ENCODE measurements at regions not wholly inside any gene's neighbourhood (a gene's known extent, or its start where the extent isn't known, plus 50 kb on each side); places are given as distances from the start of the nearest gene placed in this dataset.

GRCh38 chr14:58701604-58702003, 63.8 kb downstream of the DACT1 start:
- H3K9ac ChIP-seq (ENCODE audit: low read length), result no peak overlapping the region
- H3K36me3 ChIP-seq (ENCODE audit: control insufficient read depth in 1 of 2, insufficient read depth in 2 of 2, low read length in 2 of 2), result no peaks in the 10 kb centered on the region
- ChIA-PET CTCF (no interaction called here), RAD21 (ENCODE audit: low non-redundant PET in 1 of 2, low total read pairs in 2 of 2, uncharacterized antibody in 2 of 2, unreplicated experiment in 2 of 2) (no interaction called here), POLR2A (no interaction called here)
- H3K4me3 ChIP-seq (replicated peaks in 1 of 2; ENCODE audit: low read depth in 1 of 2, low read length in 2 of 2), result no peak overlapping the region
- H3K27ac ChIP-seq (ENCODE audit: low read depth, low read length), result no peak overlapping the region
- H3K27me3 ChIP-seq (ENCODE audit: insufficient read depth, low read length), result no peaks in the 10 kb centered on the region
- no TSS peak for BruUV-seq (replicated peaks)
- no peaks in the 10 kb centered on the region for H3K79me2 ChIP-seq (ENCODE audit: insufficient read depth, low read length)
- TF ChIP-seq CEBPB (IDR thresholded peaks at IDR 0.05; ENCODE audit: low read depth) (no peak), FOSL1 (IDR thresholded peaks at IDR 0.05; ENCODE audit: low read depth) (no peak), ELF1 (IDR thresholded peaks at IDR 0.05; ENCODE audit: borderline replicate concordance, low read depth) (no peak), MAX (IDR thresholded peaks at IDR 0.05) (no peak), JUND (IDR thresholded peaks at IDR 0.05) (no peak), YY1 (IDR thresholded peaks at IDR 0.05; ENCODE audit: extremely low read depth, insufficient replicate concordance, low read depth, low read length) (no peak), RAD21 (IDR thresholded peaks at IDR 0.05; ENCODE audit: low read depth) (no peak)
- TF ChIP-seq, protein P1, sequence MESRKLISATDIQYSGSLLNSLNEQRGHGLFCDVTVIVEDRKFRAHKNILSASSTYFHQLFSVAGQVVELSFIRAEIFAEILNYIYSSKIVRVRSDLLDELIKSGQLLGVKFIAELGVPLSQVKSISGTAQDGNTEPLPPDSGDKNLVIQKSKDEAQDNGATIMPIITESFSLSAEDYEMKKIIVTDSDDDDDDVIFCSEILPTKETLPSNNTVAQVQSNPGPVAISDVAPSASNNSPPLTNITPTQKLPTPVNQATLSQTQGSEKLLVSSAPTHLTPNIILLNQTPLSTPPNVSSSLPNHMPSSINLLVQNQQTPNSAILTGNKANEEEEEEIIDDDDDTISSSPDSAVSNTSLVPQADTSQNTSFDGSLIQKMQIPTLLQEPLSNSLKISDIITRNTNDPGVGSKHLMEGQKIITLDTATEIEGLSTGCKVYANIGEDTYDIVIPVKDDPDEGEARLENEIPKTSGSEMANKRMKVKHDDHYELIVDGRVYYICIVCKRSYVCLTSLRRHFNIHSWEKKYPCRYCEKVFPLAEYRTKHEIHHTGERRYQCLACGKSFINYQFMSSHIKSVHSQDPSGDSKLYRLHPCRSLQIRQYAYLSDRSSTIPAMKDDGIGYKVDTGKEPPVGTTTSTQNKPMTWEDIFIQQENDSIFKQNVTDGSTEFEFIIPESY (IDR thresholded peaks at IDR 0.05; ENCODE audit: extremely low read depth, insufficient replicate concordance, low read length), result no peak
- no peak overlapping the region for H2AFZ ChIP-seq (ENCODE audit: low read depth, low read length, poor library complexity, severe bottlenecking)
- no peaks in the 10 kb centered on the region for H3K9me2 ChIP-seq (ENCODE audit: insufficient read depth)
- no peaks in the 10 kb centered on the region for H4K20me1 ChIP-seq (ENCODE audit: insufficient read depth)
- ATAC-seq (no peak), DNase-seq (ENCODE audit: low read depth, low spot score) (no peak)
- no peak overlapping the region for H3K4me2 ChIP-seq (ENCODE audit: low read length)
- no peaks in the 10 kb centered on the region for H3K4me1 ChIP-seq (ENCODE audit: control insufficient read depth in 1 of 2, insufficient read depth in 2 of 2, low read length in 2 of 2)
- no peaks in the 10 kb centered on the region for H3K9me3 ChIP-seq (ENCODE audit: control insufficient read depth in 1 of 2, insufficient read depth in 1 of 2, low read depth in 1 of 2, low read length in 2 of 2)
- intact Hi-C loops (cut with micrococcal nuclease), result no loop called here
